ENCODE measurements at regions not wholly inside any gene's neighbourhood (a gene's known extent, or its start where the extent isn't known, plus 50 kb on each side); places are given as distances from the start of the nearest gene placed in this dataset.

GRCh38 chr2:104321796-104322349 is 532.0 kb upstream of the POU3F3 start:
- Histone ChIP-seq H3K4me1 (ENCODE audit: low read depth) (no peaks in the 10 kb centered on the region), H3K36me3 (ENCODE audit: low read depth) (no peaks in the 10 kb centered on the region), H3K4me3 (no peak overlapping the region), H3K9me3 (no peaks in the 10 kb centered on the region)
- intact Hi-C loops (cut with DNase I, micrococcal nuclease) = no loop called here
- DNase-seq = no peak
- TF ChIP-seq, protein P1, sequence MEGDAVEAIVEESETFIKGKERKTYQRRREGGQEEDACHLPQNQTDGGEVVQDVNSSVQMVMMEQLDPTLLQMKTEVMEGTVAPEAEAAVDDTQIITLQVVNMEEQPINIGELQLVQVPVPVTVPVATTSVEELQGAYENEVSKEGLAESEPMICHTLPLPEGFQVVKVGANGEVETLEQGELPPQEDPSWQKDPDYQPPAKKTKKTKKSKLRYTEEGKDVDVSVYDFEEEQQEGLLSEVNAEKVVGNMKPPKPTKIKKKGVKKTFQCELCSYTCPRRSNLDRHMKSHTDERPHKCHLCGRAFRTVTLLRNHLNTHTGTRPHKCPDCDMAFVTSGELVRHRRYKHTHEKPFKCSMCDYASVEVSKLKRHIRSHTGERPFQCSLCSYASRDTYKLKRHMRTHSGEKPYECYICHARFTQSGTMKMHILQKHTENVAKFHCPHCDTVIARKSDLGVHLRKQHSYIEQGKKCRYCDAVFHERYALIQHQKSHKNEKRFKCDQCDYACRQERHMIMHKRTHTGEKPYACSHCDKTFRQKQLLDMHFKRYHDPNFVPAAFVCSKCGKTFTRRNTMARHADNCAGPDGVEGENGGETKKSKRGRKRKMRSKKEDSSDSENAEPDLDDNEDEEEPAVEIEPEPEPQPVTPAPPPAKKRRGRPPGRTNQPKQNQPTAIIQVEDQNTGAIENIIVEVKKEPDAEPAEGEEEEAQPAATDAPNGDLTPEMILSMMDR (IDR thresholded peaks at IDR 0.05) = no peak
- no peak for ATAC-seq

- DNase-seq = no peak
- intact Hi-C loops (cut with DNase I, micrococcal nuclease) = no loop called here
- no peak overlapping the region for H3K4me3 ChIP-seq
- TF ChIP-seq, protein P1 (IDR thresholded peaks at IDR 0.05) = no peak
- no peaks in the 10 kb centered on the region for H3K36me3 ChIP-seq (ENCODE audit: low read depth)
- no peak for ATAC-seq
- H3K9me3 ChIP-seq = no peaks in the 10 kb centered on the region
- H3K4me1 ChIP-seq (ENCODE audit: low read depth) = no peaks in the 10 kb centered on the region
These were observed 521.2 kb upstream of the POU3F3 start for GRCh38 chr2:104332731-104333130.

DNA sequence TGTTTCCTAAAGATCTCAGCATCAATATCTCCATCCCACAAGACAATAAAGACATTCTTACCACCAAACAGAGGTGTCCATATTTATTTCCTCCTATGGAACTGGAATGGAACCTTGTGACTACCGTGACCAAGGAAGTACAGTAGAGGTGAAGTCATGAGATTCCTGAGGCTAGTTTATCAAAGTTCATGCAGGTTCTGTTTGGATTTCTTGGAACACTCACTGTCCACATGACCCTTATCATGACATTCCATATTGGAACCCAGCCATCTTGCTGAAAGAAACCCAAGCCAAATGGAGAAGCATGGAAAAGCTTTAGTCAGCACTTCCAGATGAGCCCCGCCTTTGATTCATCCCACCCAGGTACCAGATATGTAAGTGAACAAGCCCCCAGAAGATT is 516.0 kb upstream of the POU3F3 start:
- TF ChIP-seq, protein P1 (IDR thresholded peaks at IDR 0.05) = no peak
- ATAC-seq (no peak), DNase-seq (no peak)
- Histone ChIP-seq H3K9me3 (no peaks in the 10 kb centered on the region), H3K36me3 (ENCODE audit: low read depth) (no peaks in the 10 kb centered on the region), H3K4me3 (no peak overlapping the region), H3K4me1 (ENCODE audit: low read depth) (no peaks in the 10 kb centered on the region)
- intact Hi-C loops (cut with DNase I, micrococcal nuclease) = no loop called here

DNA sequence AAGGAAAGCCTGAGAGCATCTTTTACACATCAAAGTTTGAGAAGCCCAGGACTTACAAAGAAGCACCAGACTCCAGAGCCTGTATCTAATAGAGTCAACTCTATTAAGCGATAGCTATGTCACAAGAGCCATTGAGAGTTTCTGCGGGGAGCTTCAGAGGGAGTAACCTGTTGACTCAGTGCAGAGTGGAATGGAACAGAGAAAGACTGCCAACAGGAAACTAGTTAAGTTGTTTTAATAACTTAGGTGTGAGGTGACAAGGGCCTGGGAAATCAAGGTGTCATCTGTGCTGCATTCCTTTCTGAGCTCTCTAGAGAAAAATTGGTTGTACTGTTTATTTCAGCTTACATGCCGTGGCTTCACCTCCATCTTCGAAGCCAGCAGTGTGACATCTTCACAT is 513.8 kb upstream of the POU3F3 start:
- H3K9me3 ChIP-seq = no peaks in the 10 kb centered on the region
- no peak overlapping the region for H3K4me3 ChIP-seq
- TF ChIP-seq, protein P1 (IDR thresholded peaks at IDR 0.05) = no peak
- DNase-seq (peak in 1 of 3 donors; percentile 16), ATAC-seq (peak; percentile 80)
- no peaks in the 10 kb centered on the region for H3K36me3 ChIP-seq (ENCODE audit: low read depth)
- H3K4me1 ChIP-seq (ENCODE audit: low read depth) = no peaks in the 10 kb centered on the region
- intact Hi-C loops (cut with DNase I, micrococcal nuclease) = no loop called here

DNA sequence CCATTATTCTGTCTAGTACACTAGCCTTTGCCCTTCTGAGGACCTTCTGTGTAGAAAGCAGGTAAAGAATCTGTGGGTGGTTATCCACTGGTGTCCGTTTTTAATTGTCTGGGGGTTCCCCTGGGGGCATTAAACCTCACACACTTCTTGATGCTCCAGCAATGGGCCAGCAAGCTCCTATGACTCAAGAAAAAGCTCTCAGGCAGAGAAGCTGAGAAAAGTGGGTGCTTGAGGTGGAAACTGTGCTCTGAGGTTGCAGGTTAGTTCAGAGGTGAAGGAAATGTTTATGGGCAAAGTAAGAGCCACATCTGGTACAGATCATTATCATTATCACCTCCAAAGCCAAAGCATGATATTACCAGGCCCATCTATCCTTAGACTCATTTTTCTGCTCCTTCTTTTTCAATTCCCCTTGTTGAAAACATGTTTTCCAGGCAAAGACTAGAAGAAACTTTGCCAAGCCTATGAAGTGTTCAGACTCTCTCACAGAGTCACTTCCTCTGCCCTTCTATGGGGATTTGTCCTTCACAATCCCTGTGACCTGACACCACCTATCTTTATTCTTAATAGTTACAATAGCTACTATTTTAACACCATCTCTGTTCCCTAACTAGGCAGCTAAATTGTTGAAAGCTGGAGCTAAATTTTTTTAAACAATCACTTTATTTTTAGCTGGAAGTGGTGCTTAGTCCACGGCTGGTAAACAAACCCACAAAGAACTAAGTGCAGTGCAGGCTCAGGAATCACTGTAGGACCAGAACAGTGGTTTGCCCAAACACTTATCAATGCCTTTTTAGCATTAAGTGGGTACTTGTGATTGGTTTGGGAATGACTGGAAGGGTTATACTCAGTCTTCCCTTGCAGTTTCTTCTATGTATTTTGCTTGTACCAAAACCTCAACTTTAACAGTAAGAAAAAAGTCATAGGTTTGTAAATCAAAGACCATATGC is 512.8 kb upstream of the POU3F3 start:
- ATAC-seq = no peak
- Histone ChIP-seq H3K4me1 (ENCODE audit: low read depth) (no peaks in the 10 kb centered on the region), H3K4me3 (no peak overlapping the region), H3K36me3 (ENCODE audit: low read depth) (no peaks in the 10 kb centered on the region), H3K9me3 (no peaks in the 10 kb centered on the region)
- intact Hi-C loops (cut with DNase I, micrococcal nuclease) = no loop called here
- DNase-seq = no peak
- TF ChIP-seq, protein P1 (IDR thresholded peaks at IDR 0.05) = no peak

Measured in mucosa of descending colon (tissue), 3 donors.